Activated gamma-delta T cell treated with anti-CD3 and anti-CD28 coated beads, Interleukin-2, amount 50 U/mL, for 16 hours (primary cell): ENCODE measurements at regions not wholly inside any gene's neighbourhood (a gene's known extent, or its start where the extent isn't known, plus 50 kb on each side); places are given as distances from the start of the nearest gene placed in this dataset.
A peak's percentile ranks its signal among the peaks of the same experiment; 100 is the strongest.

Source experiments
- DNase-seq: peaks from one replicate; pipeline ENCODE4 v3.0.0-alpha.2; 2020; ENCODE audit warnings: low read depth

DNA sequence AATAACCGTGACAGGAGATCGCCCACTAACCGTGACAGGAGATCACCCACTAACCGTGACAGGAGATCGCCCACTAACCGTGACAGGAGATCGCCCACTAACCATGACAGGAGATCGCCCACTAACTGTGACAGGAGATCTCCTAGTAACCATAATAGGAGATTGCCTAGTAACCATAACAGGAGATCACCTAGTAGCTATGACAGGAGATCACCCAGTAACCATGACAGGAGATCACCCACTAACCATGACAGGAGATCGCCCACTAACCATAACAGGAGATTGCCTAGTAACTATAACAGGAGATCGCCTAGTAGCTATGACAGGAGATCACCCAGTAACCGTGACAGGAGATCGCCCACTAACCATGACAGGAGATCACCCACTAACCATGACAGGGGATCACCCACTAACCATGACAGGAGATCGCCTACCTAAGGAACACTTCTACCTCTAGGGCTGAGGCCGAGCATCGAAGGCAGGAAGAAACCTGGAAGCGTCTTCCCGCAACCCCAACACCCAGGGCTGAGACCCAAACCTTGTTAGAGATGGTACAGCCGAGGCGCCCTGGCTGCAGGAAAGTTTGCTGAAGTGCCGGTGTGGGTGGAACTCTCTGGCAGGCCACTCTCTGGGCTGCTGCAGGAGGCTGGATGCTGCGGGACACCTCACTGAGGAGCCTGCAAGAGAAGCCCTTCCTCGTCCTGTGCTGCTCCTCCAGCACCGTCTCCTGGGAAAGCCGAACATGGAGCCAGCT, 67.5 kb upstream of the THY1 start:
- DNase-seq = no peak

DNA sequence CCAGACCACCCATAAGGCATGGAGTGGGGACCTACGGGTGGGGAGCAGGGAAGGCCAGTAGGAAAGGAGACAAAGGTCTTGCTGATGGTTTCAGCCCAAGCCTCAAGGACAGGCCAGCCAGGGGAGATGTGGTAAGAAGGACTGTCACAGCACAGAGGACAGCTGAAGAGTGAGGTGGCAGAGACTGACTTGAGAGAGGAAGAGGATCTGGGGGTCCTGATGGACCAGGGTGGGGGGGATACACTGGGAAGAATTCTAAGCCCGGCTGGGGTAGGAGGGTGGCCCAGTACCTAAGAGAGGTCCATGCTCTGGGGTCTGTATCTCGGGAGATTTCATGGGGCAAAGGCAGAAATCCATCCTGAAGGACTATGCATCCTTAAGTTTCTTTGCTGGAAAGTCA, 66.1 kb upstream of the THY1 start:
- DNase-seq = no peak

DNA sequence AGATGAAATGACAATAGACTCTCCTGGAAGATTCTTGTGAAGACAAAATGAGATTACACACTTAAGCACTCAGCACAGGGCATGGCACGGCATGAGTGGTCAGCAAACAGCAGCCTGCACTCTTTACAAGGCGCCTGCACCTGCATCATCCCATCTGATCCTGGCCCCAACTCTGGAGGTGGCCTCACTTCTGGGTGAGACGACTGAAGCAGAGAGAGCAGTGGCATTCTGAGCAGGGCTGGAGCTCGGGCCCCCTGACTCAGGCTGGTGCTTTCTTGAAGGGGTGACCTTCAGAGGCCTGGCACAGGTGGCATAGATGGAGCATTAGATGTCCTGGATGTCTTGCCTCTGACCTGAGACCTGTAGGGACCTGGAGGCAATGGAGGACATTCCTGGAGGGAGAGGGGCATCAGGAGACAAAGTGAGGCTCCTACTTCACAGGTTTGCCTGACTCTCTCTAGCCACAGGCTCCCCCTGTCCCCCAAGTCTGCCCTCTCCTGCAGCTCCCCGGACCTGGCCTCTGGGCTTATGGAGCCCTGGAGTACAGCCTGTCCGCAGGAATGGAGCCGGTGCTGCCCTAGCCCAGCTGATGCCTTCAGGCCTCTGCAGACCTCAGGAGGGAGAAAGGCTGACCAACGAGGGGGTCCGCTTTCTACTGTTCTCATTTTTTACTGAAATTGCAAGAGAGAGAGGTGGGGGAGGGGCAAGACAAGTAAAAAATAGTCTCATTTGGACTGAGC, 65.5 kb upstream of the THY1 start:
- DNase-seq = no peak

- DNase-seq = no peak
Observed at GRCh38 chr11:119486691-119487259, 63.8 kb upstream of the THY1 start.

GRCh38 chr11:119486016-119486415, 63.0 kb upstream of the THY1 start:
- no peak for DNase-seq

DNA sequence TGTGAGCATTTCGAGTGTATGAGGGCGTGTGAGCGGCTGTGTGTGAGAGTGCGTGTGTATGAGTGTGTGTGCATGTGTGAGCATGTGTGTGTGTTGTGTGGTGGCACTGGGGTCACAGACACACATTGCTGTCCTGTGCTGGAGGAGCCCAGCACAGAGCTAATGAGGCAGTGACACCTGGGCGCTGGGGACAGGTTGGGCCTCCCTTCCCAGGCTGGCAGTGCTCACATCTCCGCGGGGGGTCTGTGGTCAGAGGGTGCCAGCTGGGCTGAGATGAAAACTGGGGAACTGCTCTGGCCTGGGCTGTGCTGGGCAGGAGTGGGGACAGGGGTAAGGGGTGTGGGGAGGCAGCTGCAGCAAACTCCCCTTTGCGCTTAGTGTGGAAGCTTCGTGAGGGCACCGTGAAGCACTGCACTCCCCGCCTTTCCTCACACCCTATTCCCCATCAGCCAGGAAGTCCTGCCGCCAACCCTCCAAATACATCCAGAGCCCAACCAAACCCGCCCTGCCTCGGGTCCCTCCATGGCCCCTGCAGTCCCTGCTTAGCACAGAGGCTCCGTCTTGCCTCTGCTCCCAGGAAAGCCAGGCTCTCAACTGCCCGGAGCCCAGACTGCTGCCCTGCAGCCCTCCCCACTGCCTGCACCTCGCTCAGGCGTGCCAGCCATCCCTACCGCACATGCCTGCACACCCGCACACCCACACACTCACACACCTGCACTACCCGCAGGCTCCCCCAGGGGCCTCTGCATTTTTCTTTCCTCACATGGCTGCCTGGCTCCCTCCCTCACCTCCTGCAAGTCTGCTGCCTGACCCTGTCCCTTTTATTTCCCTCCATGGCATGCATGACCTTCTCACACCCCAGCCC, 62.0 kb upstream of the THY1 start:
- DNase-seq = no peak

GRCh38 chr11:119483881-119484371, 61.0 kb upstream of the THY1 start:
- DNase-seq = no peak

DNA sequence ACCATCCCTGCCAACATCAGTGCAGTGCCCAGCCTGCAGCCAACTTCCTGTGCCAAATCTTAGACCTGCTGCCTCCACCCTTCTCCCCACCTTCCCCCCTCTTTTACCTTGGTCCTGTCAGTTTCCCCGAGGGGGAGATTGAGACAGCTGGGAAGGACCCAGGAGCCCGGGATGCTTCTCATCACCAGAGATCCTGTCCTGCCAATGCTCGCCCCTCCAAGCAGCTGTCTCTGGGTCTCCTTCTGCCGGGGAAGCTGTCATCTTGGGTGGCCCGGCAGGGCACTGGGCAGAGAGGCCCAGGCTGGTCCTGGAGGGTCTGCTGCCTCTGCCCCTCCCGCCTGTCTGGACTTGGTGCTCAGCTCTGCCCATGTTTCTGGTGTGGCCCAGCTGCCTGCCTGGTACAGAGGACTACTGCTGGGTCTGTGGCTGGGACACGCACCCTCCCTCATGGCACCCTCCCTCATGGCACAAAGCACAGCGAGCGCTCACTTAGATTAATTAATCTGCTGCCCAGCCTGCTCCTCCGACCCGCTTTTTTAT, 60.4 kb upstream of the THY1 start:
- no peak for DNase-seq

GRCh38 chr11:119482521-119483011, 59.6 kb upstream of the THY1 start:
- no peak for DNase-seq

DNA sequence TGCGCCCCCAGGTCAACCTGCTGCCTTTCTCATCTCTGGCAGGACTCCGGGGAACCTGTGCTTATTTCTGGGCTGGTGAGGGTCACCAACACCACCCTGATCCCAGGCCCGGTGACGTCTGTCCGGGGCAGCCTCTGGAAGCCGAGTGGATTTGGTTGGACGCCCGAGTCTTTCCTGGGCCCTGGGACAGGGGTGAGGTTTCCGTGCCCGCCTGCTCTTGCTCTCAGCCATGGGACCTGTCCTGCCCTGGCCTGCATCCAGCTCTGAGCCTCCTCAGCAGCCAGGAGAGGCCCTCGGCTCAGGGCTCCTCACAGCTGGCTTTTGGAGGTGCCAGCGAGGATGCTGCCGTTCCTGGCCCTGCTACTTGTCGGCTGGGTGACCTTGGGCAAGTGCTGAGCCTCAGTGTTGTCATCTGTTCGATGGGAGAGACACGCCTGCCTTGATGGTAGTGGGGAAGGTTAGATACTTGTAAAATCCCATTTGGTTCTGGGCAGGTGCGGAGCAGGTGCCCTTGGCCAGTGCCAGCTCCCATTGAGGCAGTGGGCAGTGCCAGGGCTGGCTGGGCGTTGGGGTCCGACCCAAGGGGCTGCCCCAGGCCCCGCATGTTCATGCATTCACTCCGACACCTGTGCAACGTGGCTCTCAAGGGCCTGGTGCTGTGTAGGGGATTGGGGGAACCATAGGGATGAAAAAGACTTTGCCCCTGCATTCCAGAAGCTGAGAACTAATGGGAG, 58.9 kb upstream of the THY1 start:
- DNase-seq = no peak

DNA sequence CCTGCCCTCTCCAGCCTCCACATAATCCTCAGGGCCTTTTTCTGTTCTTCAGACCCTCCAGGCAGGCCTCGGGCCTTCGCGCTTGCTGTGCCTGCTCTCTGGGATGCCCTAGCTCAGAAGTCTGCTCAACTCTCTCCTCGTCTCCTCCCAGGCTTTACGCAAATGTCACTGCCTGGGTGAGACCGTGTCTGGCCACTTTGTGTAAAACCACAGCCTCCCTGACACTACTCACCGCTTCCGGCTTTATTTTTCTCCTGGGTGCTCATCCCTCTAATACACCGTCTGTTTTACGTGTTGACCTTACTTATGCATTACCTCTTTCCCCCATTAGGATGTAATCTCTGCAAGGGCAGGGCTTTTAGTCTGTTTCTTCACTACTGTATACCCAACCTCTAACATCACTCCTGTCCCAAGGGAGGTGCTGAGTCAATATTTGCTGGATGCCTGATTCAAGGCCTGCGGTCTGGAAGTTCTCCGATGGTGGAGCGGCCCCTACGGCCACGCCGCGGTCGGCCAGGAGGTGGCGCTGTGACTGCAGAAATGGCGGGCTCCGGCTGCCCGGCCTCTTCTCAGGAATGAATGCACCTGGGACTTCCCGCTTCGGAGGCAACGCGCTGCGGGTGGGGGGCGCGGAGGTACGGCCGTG, 58.2 kb upstream of the THY1 start:
- peak; percentile 35 for DNase-seq

- no peak for DNase-seq
Observed at GRCh38 chr11:119480380-119481020, 57.5 kb upstream of the THY1 start.

DNA sequence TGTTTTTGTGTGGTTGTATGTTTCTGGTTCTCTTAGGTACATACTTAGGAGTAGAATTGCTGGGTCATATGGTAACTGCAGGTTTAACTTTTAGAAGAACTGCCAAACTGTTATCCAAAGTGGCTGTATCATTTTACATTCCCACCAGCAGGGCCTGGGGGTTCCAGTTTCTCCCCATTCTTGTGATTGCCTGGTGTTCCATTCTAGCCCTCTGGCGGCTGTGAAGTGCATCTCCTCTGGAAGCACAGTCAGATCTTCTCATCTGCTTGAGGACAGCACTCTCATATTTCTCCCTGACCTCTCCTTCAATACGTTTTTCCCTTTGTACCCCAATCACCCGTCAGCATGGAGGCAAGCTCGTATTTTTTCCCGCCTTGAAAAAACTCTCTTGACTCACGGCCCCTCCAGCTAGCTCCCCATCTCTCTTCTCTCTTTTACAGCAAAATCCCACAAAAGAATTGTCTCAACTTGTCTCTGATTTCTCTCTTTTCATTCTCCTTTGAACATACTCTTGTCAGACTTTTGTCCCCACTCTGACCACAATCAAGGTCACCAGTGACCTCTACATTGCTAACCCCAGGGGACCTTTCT, 56.8 kb upstream of the THY1 start:
- no peak for DNase-seq

- no peak for DNase-seq
Observed at GRCh38 chr11:119478711-119479285, 55.8 kb upstream of the THY1 start.

DNA sequence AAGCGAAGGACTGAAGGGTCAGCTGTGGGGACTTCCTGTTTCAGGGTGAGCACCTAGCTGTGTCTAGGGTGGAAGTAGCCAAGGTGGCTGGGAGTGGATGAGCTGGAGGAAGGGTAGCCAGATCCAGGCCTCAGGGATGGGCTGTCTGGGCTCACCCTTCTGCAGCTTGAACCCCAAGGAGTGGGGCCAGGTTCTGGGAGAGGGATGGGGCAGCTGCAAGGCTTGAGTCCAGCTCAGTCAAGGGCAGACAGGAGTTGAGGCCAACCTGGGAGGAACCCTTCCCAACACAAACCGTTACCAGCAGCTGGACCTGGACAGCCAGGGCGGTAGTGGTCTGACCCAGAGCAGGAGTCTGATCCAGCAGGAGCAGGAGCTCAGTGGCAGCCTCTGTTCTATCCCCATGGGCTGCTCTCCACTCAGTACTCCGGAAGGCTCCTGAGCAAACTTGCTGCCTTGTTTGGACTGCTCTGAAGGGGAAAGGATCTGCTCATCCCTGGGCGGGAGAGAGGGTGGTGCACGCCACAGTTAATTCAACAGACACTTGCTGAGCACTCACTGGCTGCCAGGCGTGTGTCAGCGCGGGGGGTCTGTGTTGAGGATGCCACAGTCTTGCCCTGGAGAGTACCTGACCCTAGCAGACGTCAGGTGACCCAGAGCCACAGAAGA, 53.8 kb upstream of the THY1 start:
- no peak for DNase-seq

DNA sequence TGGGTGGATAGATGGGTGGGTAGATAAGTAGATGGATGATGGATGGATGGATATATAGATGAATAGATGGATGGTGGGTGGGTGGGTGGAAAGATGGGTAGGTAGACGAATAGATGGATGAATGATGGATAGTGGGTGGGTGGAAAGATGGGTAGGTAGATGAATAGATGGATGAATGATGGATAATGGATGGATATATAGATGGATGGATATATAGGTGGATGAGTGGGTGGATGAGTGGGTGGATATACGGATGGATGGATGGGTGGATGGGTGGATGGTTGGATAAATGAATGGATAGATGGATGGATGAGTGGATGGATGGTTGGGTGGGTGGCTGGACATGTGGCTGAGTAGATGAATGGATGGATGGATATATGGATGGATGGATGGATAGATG, 53.1 kb upstream of the THY1 start:
- no peak for DNase-seq

DNA sequence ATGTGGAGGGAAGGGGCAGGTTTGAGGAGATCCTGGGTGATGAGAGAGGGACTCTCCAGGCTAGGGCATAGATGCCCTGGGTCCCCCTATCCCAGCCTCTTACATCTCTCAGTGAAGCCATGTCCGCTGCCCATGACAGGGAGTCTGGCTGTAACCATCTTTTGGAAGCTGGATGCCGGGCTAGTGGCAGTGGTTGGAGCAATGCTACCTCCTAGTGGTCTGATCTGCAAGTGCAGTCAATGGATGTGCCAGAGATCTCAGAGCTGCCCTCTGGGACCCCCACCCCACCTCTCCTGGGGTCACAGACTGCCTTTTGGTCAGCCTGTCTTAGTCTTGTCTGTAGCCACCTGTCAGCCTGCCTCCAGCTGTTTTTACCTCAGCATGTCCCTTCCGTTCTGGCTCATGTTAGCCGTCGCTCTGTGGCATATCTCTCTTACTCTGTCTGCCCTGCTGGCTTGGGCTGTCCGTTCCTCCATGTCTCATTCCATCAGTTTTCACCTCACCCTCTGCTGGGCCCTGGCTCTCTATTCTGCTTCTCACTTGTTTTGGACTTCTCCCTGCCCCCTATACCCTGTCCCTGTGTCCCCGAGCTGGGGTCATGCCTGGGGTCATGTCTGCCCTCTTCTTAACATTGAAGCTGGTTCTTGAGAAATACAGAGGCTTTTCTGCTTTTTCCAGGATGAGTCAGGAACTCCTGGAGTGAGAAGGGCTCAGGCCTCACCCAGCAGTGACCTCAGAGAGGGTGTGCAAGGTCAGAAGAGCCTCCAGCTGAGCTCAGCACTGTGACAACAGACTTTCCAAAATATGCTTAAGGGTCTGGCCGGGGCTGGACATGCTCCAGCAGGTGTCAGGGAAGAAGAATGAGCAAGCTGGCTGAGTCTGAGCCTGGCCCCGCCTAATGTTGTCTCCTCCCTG, 52.0 kb upstream of the THY1 start:
- DNase-seq = peak; percentile 16
